ENCODE measurements at regions not wholly inside any gene's neighbourhood (a gene's known extent, or its start where the extent isn't known, plus 50 kb on each side); places are given as distances from the start of the nearest gene placed in this dataset.

DNA sequence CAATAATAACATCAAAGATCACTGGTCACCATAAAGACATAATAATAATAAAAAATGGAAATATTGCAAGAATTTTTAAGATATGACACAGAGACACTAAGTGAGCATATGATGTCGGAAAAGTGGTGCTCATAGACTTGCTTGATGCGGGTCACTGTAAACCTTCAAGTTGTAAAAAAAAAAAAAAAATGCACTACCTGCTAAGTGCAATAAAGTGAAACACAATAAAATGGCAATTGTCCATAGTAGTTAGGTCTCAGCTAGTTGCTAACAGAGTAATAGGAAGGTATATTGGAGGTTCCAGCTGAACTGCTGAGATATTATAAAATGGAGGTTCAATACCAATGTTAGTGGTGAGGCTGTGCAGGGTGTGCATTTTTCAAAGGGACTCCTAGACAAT, 146.6 kb upstream of the MRPS22 start:
- no peak for TF ChIP-seq EZH2 (IDR thresholded peaks at IDR 0.05; ENCODE audit: low read length, unreplicated experiment)
- TF ChIP-seq EZH2phosphoT487 (IDR thresholded peaks at IDR 0.05; ENCODE audit: borderline replicate concordance, low read length): no peak
- TF ChIP-seq, protein P1, sequence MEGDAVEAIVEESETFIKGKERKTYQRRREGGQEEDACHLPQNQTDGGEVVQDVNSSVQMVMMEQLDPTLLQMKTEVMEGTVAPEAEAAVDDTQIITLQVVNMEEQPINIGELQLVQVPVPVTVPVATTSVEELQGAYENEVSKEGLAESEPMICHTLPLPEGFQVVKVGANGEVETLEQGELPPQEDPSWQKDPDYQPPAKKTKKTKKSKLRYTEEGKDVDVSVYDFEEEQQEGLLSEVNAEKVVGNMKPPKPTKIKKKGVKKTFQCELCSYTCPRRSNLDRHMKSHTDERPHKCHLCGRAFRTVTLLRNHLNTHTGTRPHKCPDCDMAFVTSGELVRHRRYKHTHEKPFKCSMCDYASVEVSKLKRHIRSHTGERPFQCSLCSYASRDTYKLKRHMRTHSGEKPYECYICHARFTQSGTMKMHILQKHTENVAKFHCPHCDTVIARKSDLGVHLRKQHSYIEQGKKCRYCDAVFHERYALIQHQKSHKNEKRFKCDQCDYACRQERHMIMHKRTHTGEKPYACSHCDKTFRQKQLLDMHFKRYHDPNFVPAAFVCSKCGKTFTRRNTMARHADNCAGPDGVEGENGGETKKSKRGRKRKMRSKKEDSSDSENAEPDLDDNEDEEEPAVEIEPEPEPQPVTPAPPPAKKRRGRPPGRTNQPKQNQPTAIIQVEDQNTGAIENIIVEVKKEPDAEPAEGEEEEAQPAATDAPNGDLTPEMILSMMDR (conservative IDR thresholded peaks at IDR 0.05; ENCODE audit: low read depth, low read length): no peak
- no peaks in the 10 kb centered on the region for H3K4me1 ChIP-seq (ENCODE audit: insufficient read depth, low read length)
- H3F3A ChIP-seq (ENCODE audit: low read length, unreplicated experiment): no peaks in the 10 kb centered on the region
- POLR2A ChIA-PET (ENCODE audit: unreplicated experiment): no interaction called here
- ATAC-seq (no peak), DNase-seq (no peak)
- intact Hi-C loops (cut with micrococcal nuclease): no loop called here
- H3K4me3 ChIP-seq (ENCODE audit: low read length): no peak overlapping the region
- H3K9me2 ChIP-seq (replicated peaks; ENCODE audit: low read length): no peaks in the 10 kb centered on the region
- H3K27ac ChIP-seq (ENCODE audit: low read length): no peak overlapping the region
- no peaks in the 10 kb centered on the region for H4K20me1 ChIP-seq (ENCODE audit: low read length)
- no peak overlapping the region for H3K4me2 ChIP-seq (ENCODE audit: low read length)
- no peaks in the 10 kb centered on the region for H3K36me3 ChIP-seq (ENCODE audit: low read depth, low read length)
- no peak overlapping the region for H3K9ac ChIP-seq (ENCODE audit: low read length)
- no peaks in the 10 kb centered on the region for H3K27me3 ChIP-seq (ENCODE audit: low read length)
- no TSS peak for BruUV-seq (replicated peaks)
- H3K9me3 ChIP-seq (ENCODE audit: low read length): no peaks in the 10 kb centered on the region
- no peaks in the 10 kb centered on the region for H3K79me2 ChIP-seq (ENCODE audit: low read length)
- CTCF ChIA-PET: no interaction called here
- H2AFZ ChIP-seq (ENCODE audit: low read length): no peak overlapping the region

DNA sequence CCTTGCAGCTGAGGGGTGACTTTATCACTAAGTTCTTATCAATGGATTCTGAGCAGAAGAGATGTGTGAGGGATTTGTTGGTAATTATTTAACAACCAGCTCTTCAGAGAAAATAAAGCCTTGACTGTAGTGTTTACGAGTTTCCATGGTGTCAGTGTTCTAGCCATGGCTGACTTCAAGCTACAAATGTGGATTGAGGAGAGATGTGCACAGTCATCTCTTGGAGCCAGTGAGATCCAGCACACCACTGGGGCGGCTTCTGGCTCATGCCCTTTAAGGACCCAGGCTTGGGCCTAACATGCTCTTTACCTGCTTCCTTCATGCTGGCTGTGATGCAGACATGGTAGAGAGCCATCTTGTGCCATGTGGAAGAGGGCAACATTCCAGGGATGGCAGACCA, 145.6 kb upstream of the MRPS22 start:
- H3K36me3 ChIP-seq (ENCODE audit: low read depth, low read length): no peaks in the 10 kb centered on the region
- no peaks in the 10 kb centered on the region for H4K20me1 ChIP-seq (ENCODE audit: low read length)
- H2AFZ ChIP-seq (ENCODE audit: low read length): no peak overlapping the region
- ChIA-PET POLR2A (ENCODE audit: unreplicated experiment) (no interaction called here), CTCF (no interaction called here)
- TF ChIP-seq EZH2 (IDR thresholded peaks at IDR 0.05; ENCODE audit: low read length, unreplicated experiment): no peak
- H3F3A ChIP-seq (ENCODE audit: low read length, unreplicated experiment): no peaks in the 10 kb centered on the region
- BruUV-seq (replicated peaks): no TSS peak
- no peak overlapping the region for H3K4me3 ChIP-seq (ENCODE audit: low read length)
- H3K9me2 ChIP-seq (replicated peaks; ENCODE audit: low read length): no peaks in the 10 kb centered on the region
- H3K4me2 ChIP-seq (ENCODE audit: low read length): no peak overlapping the region
- no peaks in the 10 kb centered on the region for H3K79me2 ChIP-seq (ENCODE audit: low read length)
- H3K4me1 ChIP-seq (ENCODE audit: insufficient read depth, low read length): no peaks in the 10 kb centered on the region
- ATAC-seq: no peak
- H3K9me3 ChIP-seq (ENCODE audit: low read length): no peaks in the 10 kb centered on the region
- no peak overlapping the region for H3K9ac ChIP-seq (ENCODE audit: low read length)
- DNase-seq: no peak
- no peak overlapping the region for H3K27ac ChIP-seq (ENCODE audit: low read length)
- no peaks in the 10 kb centered on the region for H3K27me3 ChIP-seq (ENCODE audit: low read length)
- intact Hi-C loops (cut with micrococcal nuclease): no loop called here

- POLR2A ChIA-PET (ENCODE audit: unreplicated experiment): no interaction called here
- DNase-seq: peak; percentile 6
- Histone ChIP-seq H3K4me2 (ENCODE audit: low read length) (no peak overlapping the region), H3F3A (ENCODE audit: low read length, unreplicated experiment) (no peaks in the 10 kb centered on the region), H3K79me2 (ENCODE audit: low read length) (no peaks in the 10 kb centered on the region), H3K27me3 (ENCODE audit: low read length) (no peaks in the 10 kb centered on the region), H3K9me3 (ENCODE audit: low read length) (no peaks in the 10 kb centered on the region), H2AFZ (ENCODE audit: low read length) (no peak overlapping the region), H3K27ac (ENCODE audit: low read length) (no peak overlapping the region), H4K20me1 (ENCODE audit: low read length) (no peaks in the 10 kb centered on the region), H3K36me3 (ENCODE audit: low read depth, low read length) (no peaks in the 10 kb centered on the region), H3K9ac (ENCODE audit: low read length) (no peak overlapping the region), H3K4me1 (ENCODE audit: insufficient read depth, low read length) (no peaks in the 10 kb centered on the region), H3K4me3 (ENCODE audit: low read length) (no peak overlapping the region), H3K9me2 (replicated peaks; ENCODE audit: low read length) (no peaks in the 10 kb centered on the region)
- CTCF ChIA-PET: no interaction called here
- TF ChIP-seq, protein P1 (conservative IDR thresholded peaks at IDR 0.05; ENCODE audit: low read depth, low read length): no peak
- TF ChIP-seq EZH2phosphoT487 (IDR thresholded peaks at IDR 0.05; ENCODE audit: borderline replicate concordance, low read length) (no peak), EZH2 (IDR thresholded peaks at IDR 0.05; ENCODE audit: low read length, unreplicated experiment) (no peak)
- intact Hi-C loops (cut with micrococcal nuclease): no loop called here
- BruUV-seq (replicated peaks): no TSS peak
- no peak for ATAC-seq
These were observed 144.9 kb upstream of the MRPS22 start for GRCh38 chr3:139198929-139199328.
